Astrocyte (in vitro differentiated cells and primary cell): ENCODE measurements at regions not wholly inside any gene's neighbourhood (a gene's known extent, or its start where the extent isn't known, plus 50 kb on each side); places are given as distances from the start of the nearest gene placed in this dataset.

Source experiments
- DNase-seq: peaks from one replicate; pipeline ENCODE4 v3.0.0-alpha.2; 2010; ENCODE audit warnings: low read depth
- FAIRE-seq: peaks from 2 replicates; lab custom pipeline; 2011; peaks lifted over from hg19 to GRCh38; lab: Jason Lieb, UNC
- H2AFZ ChIP-seq: 2 replicates; pipeline ENCODE4 v1.6.0; 2012; ENCODE audit warnings: low read depth, low read length, inconsistent platforms
- H3K27ac ChIP-seq: 2 replicates; pipeline ENCODE4 v1.5.1; 2011; ENCODE audit warnings: low read depth, low read length, inconsistent platforms
- H3K27me3 ChIP-seq: 2 replicates; pipeline ENCODE4 v1.6.0; 2011; ENCODE audit warnings: low read length, inconsistent platforms; ENCODE audit not compliant: insufficient read depth
- H3K36me3 ChIP-seq: 2 replicates; pipeline ENCODE4 v1.5.1; 2011; ENCODE audit warnings: low read length, inconsistent platforms; ENCODE audit not compliant: insufficient read depth
- H3K4me1 ChIP-seq: 2 replicates; pipeline ENCODE4 v1.5.1; 2011; ENCODE audit warnings: low read length, inconsistent platforms; ENCODE audit not compliant: insufficient read depth
- H3K4me2 ChIP-seq: 2 replicates; pipeline ENCODE4 v1.6.0; 2012; ENCODE audit warnings: low read length, inconsistent platforms
- H3K4me3 ChIP-seq: 2 replicates; pipeline ENCODE4 v1.5.1; 2011; ENCODE audit warnings: low read depth, mild to moderate bottlenecking, low read length, inconsistent platforms; ENCODE audit not compliant: insufficient read depth
- H3K79me2 ChIP-seq: 2 replicates; pipeline ENCODE4 v1.6.0; 2012; ENCODE audit warnings: mild to moderate bottlenecking, low read length, inconsistent platforms; ENCODE audit not compliant: insufficient read depth
- H3K9ac ChIP-seq: 2 replicates; pipeline ENCODE4 v1.6.0; 2012; ENCODE audit warnings: mild to moderate bottlenecking, low read length, inconsistent platforms
- H3K9me3 ChIP-seq: 2 replicates; pipeline ENCODE4 v1.5.1; 2012; ENCODE audit warnings: low read depth, mild to moderate bottlenecking, low read length, inconsistent platforms; ENCODE audit not compliant: insufficient read depth
- H4K20me1 ChIP-seq: 2 replicates; pipeline ENCODE4 v1.6.0; 2012; ENCODE audit warnings: low read length, inconsistent platforms; ENCODE audit not compliant: insufficient read depth
- H3K27ac Mint-ChIP-seq: one replicate; pipeline ENCODE4 v1.8.0; 2021; ENCODE audit warnings: mild to moderate bottlenecking, mixed read lengths; ENCODE audit not compliant: unreplicated experiment
- H3K27me3 Mint-ChIP-seq: one replicate; pipeline ENCODE4 v1.8.0; 2021; ENCODE audit warnings: low read depth, mixed read lengths; ENCODE audit not compliant: unreplicated experiment
- H3K36me3 Mint-ChIP-seq: one replicate; pipeline ENCODE4 v1.8.0; 2021; ENCODE audit warnings: low read depth, mixed read lengths; ENCODE audit not compliant: unreplicated experiment
- H3K4me1 Mint-ChIP-seq: one replicate; pipeline ENCODE4 v1.8.0; 2021; ENCODE audit warnings: low read depth, mixed read lengths; ENCODE audit not compliant: unreplicated experiment
- H3K4me3 Mint-ChIP-seq: one replicate; pipeline ENCODE4 v1.8.0; 2021; ENCODE audit warnings: mild to moderate bottlenecking, moderate library complexity, mixed read lengths; ENCODE audit not compliant: unreplicated experiment
- H3K9me3 Mint-ChIP-seq: one replicate; pipeline ENCODE4 v1.8.0; 2021; ENCODE audit warnings: mild to moderate bottlenecking, mixed read lengths; ENCODE audit not compliant: unreplicated experiment
- EZH2 ChIP-seq: IDR thresholded peaks from 2 replicates; pipeline ENCODE4 v1.6.1; 2012; ENCODE audit warnings: mild to moderate bottlenecking, low read length, inconsistent platforms; ENCODE audit not compliant: insufficient read depth
- TF ChIP-seq, protein P1 (sequence below): IDR thresholded peaks from 2 replicates; pipeline ENCODE4 v1.5.1; 2011; ENCODE audit warnings: low read depth, mild to moderate bottlenecking, inconsistent platforms, low read length, moderate library complexity; ENCODE audit not compliant: insufficient read depth

DNA sequence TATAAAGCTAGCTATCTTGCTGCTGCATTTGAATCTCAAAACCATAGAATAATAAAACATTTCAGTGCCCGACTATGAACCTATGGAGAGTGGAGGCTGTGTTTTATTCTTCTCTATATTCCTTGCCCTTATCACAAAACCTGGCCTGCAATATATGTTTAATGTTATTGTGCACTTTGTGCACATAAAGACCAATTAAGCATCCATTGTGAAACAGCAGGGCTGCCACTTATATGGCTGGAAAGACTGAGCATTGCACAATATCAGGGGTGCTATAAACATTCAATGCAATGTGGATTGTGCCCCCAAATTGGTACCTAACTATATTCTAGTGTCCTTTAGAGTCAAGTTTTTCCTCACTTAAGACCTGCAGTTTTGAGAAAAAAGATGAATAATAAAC is 83.2 kb downstream of the RDH14 start:
- no peaks in the 10 kb centered on the region for H3K27me3 ChIP-seq
- H3K27ac Mint-ChIP-seq = no peak overlapping the region
- no peak overlapping the region for H3K4me3 ChIP-seq
- no peak overlapping the region for H3K4me2 ChIP-seq
- no peak overlapping the region for H3K27ac ChIP-seq
- peaks cover 17% of the 10 kb centered on the region for H3K4me1 ChIP-seq
- DNase-seq (no peak), FAIRE-seq (no peak)
- H3K79me2 ChIP-seq = no peaks in the 10 kb centered on the region
- TF ChIP-seq, protein P1, sequence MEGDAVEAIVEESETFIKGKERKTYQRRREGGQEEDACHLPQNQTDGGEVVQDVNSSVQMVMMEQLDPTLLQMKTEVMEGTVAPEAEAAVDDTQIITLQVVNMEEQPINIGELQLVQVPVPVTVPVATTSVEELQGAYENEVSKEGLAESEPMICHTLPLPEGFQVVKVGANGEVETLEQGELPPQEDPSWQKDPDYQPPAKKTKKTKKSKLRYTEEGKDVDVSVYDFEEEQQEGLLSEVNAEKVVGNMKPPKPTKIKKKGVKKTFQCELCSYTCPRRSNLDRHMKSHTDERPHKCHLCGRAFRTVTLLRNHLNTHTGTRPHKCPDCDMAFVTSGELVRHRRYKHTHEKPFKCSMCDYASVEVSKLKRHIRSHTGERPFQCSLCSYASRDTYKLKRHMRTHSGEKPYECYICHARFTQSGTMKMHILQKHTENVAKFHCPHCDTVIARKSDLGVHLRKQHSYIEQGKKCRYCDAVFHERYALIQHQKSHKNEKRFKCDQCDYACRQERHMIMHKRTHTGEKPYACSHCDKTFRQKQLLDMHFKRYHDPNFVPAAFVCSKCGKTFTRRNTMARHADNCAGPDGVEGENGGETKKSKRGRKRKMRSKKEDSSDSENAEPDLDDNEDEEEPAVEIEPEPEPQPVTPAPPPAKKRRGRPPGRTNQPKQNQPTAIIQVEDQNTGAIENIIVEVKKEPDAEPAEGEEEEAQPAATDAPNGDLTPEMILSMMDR = no peak
- TF ChIP-seq EZH2 = no peak
- no peaks in the 10 kb centered on the region for H3K36me3 ChIP-seq
- no peak overlapping the region for H3K4me3 Mint-ChIP-seq
- no peaks in the 10 kb centered on the region for H3K9me3 ChIP-seq
- no peaks in the 10 kb centered on the region for H4K20me1 ChIP-seq
- peaks cover 1% of the 10 kb centered on the region for H3K27me3 Mint-ChIP-seq
- H3K4me1 Mint-ChIP-seq = peaks cover 18% of the 10 kb centered on the region
- no peaks in the 10 kb centered on the region for H3K9me3 Mint-ChIP-seq
- H3K9ac ChIP-seq = no peak overlapping the region
- no peaks in the 10 kb centered on the region for H3K36me3 Mint-ChIP-seq
- no peak overlapping the region for H2AFZ ChIP-seq

DNA sequence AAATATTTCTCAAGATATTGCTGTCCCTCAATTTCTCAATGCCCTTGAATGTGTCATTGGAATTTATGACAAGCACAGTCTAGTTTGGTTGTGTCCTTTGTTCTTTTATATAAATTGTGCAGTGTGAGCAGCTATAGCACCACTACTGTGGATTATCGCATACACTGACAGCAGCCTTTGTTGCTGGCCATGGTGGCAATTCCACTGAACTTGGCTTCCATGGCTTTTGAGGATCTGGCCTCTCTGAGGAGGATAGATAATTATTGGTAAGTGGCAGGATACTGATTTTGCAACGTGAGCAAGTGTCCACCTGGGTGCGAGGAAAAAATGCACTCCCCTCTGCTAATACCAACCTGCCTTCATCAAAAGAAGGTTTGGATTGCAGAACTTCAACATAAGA is 84.0 kb downstream of the RDH14 start:
- no peaks in the 10 kb centered on the region for H3K9me3 ChIP-seq
- H3K36me3 ChIP-seq = no peaks in the 10 kb centered on the region
- no peak for FAIRE-seq
- H3K27ac ChIP-seq = no peak overlapping the region
- H3K27me3 ChIP-seq = no peaks in the 10 kb centered on the region
- no peak overlapping the region for H3K9ac ChIP-seq
- no peak overlapping the region for H3K4me2 ChIP-seq
- peaks cover 17% of the 10 kb centered on the region for H3K4me1 ChIP-seq
- H3K4me3 Mint-ChIP-seq = no peak overlapping the region
- H2AFZ ChIP-seq = no peak overlapping the region
- H3K79me2 ChIP-seq = no peaks in the 10 kb centered on the region
- TF ChIP-seq, protein P1 = no peak
- no peak for TF ChIP-seq EZH2
- H3K27ac Mint-ChIP-seq = no peak overlapping the region
- peaks cover 18% of the 10 kb centered on the region for H3K4me1 Mint-ChIP-seq
- no peaks in the 10 kb centered on the region for H4K20me1 ChIP-seq
- no peaks in the 10 kb centered on the region for H3K9me3 Mint-ChIP-seq
- no peak for DNase-seq
- peaks cover 1% of the 10 kb centered on the region for H3K27me3 Mint-ChIP-seq
- H3K36me3 Mint-ChIP-seq = no peaks in the 10 kb centered on the region
- no peak overlapping the region for H3K4me3 ChIP-seq

DNA sequence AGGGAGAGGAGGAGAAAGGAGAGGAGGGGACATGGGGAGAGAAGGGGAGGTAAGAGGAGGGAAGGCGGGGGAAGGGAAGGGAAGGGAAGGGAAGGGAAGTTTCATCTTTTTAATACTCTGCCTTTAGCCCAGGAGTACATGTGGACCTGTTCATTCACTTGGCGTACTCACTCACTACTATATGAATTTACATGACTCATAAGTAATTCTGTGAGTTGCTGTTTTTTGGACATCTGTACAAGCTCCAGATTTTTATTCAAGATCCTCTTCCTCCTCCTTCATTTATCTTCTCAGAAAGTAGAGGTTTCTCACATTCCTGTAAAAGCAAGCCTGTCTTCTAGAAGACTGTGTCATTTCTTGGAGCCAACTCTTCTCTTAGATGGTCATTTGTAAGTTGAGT is 84.6 kb downstream of the RDH14 start:
- Histone ChIP-seq H3K9ac (no peak overlapping the region), H4K20me1 (no peaks in the 10 kb centered on the region), H3K36me3 (no peaks in the 10 kb centered on the region), H3K27ac (no peak overlapping the region), H3K4me2 (no peak overlapping the region), H2AFZ (no peak overlapping the region), H3K27me3 (no peaks in the 10 kb centered on the region), H3K4me3 (no peak overlapping the region), H3K79me2 (no peaks in the 10 kb centered on the region), H3K4me1 (peaks cover 17% of the 10 kb centered on the region), H3K9me3 (no peaks in the 10 kb centered on the region)
- no peak for TF ChIP-seq EZH2
- TF ChIP-seq, protein P1 = no peak
- H3K36me3 Mint-ChIP-seq = no peaks in the 10 kb centered on the region
- DNase-seq = peak; percentile 41
- H3K4me1 Mint-ChIP-seq = peaks cover 18% of the 10 kb centered on the region
- peaks cover 3% of the 10 kb centered on the region for H3K9me3 Mint-ChIP-seq
- H3K27ac Mint-ChIP-seq = no peak overlapping the region
- H3K27me3 Mint-ChIP-seq = peaks cover 3% of the 10 kb centered on the region
- H3K4me3 Mint-ChIP-seq = no peak overlapping the region
- no peak for FAIRE-seq
